MM.1S (cell line): ENCODE measurements at regions not wholly inside any gene's neighbourhood (a gene's known extent, or its start where the extent isn't known, plus 50 kb on each side); places are given as distances from the start of the nearest gene placed in this dataset.

Experiments
- EZH2phosphoT487 ChIP-seq: fragments of 300-600 bp; sonication (generic); IDR thresholded peaks from 2 replicates; pipeline ENCODE4 v1.6.1; 2018; ENCODE audit warnings: antibody characterized with exemption, low read length
- TF ChIP-seq, protein P1 (sequence below): fragments of 300-600 bp; sonication (generic); IDR thresholded peaks from 2 replicates; pipeline ENCODE4 v1.5.1; 2016; ENCODE audit warnings: antibody characterized with exemption, low read length, mixed read lengths

DNA sequence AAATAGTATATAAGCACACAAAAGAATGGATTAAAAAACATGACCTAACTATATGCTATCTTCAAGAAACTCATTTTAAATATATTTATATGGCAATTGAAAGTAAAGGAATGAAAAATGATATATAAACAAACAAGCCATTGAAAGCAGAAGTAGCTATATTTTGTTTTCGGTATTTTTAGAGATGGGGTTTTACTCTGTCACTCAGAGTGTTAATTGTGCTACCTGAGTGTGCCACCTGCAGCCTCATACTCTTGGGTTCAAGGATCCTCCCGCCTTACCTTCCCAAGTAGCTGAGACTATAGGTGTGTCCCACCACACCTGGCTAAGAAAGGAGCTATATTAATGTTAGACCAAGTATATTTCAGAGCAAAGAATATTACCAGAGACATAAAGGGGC is 624.1 kb downstream of the BUD13 start:
- TF ChIP-seq, protein P1, sequence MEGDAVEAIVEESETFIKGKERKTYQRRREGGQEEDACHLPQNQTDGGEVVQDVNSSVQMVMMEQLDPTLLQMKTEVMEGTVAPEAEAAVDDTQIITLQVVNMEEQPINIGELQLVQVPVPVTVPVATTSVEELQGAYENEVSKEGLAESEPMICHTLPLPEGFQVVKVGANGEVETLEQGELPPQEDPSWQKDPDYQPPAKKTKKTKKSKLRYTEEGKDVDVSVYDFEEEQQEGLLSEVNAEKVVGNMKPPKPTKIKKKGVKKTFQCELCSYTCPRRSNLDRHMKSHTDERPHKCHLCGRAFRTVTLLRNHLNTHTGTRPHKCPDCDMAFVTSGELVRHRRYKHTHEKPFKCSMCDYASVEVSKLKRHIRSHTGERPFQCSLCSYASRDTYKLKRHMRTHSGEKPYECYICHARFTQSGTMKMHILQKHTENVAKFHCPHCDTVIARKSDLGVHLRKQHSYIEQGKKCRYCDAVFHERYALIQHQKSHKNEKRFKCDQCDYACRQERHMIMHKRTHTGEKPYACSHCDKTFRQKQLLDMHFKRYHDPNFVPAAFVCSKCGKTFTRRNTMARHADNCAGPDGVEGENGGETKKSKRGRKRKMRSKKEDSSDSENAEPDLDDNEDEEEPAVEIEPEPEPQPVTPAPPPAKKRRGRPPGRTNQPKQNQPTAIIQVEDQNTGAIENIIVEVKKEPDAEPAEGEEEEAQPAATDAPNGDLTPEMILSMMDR = no peak
- no peak for TF ChIP-seq EZH2phosphoT487
